Nephron progenitor cell (in vitro differentiated cells): ENCODE measurements at regions not wholly inside any gene's neighbourhood (a gene's known extent, or its start where the extent isn't known, plus 50 kb on each side); places are given as distances from the start of the nearest gene placed in this dataset.
A peak's percentile ranks its signal among the peaks of the same experiment; 100 is the strongest.

Experiments
- DNase-seq: peaks from one replicate; pipeline ENCODE4 v3.0.0; 2021
- H3K27ac Mint-ChIP-seq: 2 replicates; pipeline ENCODE4 v1.8.0; 2021; ENCODE audit warnings: mild to moderate bottlenecking, moderate library complexity, mixed read lengths
- H3K27me3 Mint-ChIP-seq: 2 replicates; pipeline ENCODE4 v1.8.0; 2021; ENCODE audit warnings: mild to moderate bottlenecking, low read depth, mixed read lengths; ENCODE audit not compliant: poor library complexity
- H3K36me3 Mint-ChIP-seq: 2 replicates; pipeline ENCODE4 v1.8.0; 2021; ENCODE audit warnings: low read depth, mixed read lengths
- H3K4me1 Mint-ChIP-seq: 2 replicates; pipeline ENCODE4 v1.8.0; 2021; ENCODE audit warnings: mixed read lengths
- H3K4me3 Mint-ChIP-seq: 2 replicates; pipeline ENCODE4 v1.8.0; 2021; ENCODE audit warnings: mild to moderate bottlenecking, moderate library complexity, mixed read lengths
- H3K9me3 Mint-ChIP-seq: 2 replicates; pipeline ENCODE4 v1.8.0; 2021; ENCODE audit warnings: mild to moderate bottlenecking, moderate library complexity, mixed read lengths
- CTCF ChIP-seq: fragments of 200-600 bp; sonication (generic); IDR thresholded peaks from 2 replicates; pipeline ENCODE4 v1.5.0; 2021; ENCODE audit warnings: antibody characterized with exemption

GRCh38 chr9:107422189-107423185, 67.1 kb downstream of the KLF4 start:
- peaks cover 4% of the 10 kb centered on the region for H3K4me1 Mint-ChIP-seq
- peak; percentile 71 for TF ChIP-seq CTCF
- peak; percentile 78 for DNase-seq
- no peak overlapping the region for H3K27ac Mint-ChIP-seq
- no peaks in the 10 kb centered on the region for H3K36me3 Mint-ChIP-seq
- H3K27me3 Mint-ChIP-seq: peaks cover 29% of the 10 kb centered on the region
- H3K4me3 Mint-ChIP-seq: no peak overlapping the region
- peaks cover 3% of the 10 kb centered on the region for H3K9me3 Mint-ChIP-seq

GRCh38 chr9:107410420-107410819, 79.1 kb downstream of the KLF4 start:
- Mint-ChIP-seq H3K4me1 (no peaks in the 10 kb centered on the region), H3K27me3 (no peaks in the 10 kb centered on the region), H3K36me3 (no peaks in the 10 kb centered on the region), H3K4me3 (no peak overlapping the region), H3K27ac (no peak overlapping the region), H3K9me3 (no peaks in the 10 kb centered on the region)
- no peak for TF ChIP-seq CTCF
- DNase-seq: no peak

- H3K36me3 Mint-ChIP-seq: no peaks in the 10 kb centered on the region
These were observed 79.8 kb downstream of the KLF4 start for GRCh38 chr9:107409581-107410389.

GRCh38 chr9:107407675-107408074, 81.9 kb downstream of the KLF4 start:
- no peak overlapping the region for H3K4me3 Mint-ChIP-seq
- H3K27me3 Mint-ChIP-seq: no peaks in the 10 kb centered on the region
- no peaks in the 10 kb centered on the region for H3K4me1 Mint-ChIP-seq
- no peak for TF ChIP-seq CTCF
- DNase-seq: no peak
- H3K27ac Mint-ChIP-seq: no peak overlapping the region
- no peaks in the 10 kb centered on the region for H3K9me3 Mint-ChIP-seq
- no peaks in the 10 kb centered on the region for H3K36me3 Mint-ChIP-seq

More at GRCh38 chr9:107409581-107410389, 79.8 kb downstream of the KLF4 start:
- H3K27me3 Mint-ChIP-seq: no peaks in the 10 kb centered on the region
- H3K4me1 Mint-ChIP-seq: no peaks in the 10 kb centered on the region
- no peak for TF ChIP-seq CTCF
- no peak overlapping the region for H3K27ac Mint-ChIP-seq
- DNase-seq: no peak
- no peaks in the 10 kb centered on the region for H3K9me3 Mint-ChIP-seq
- no peak overlapping the region for H3K4me3 Mint-ChIP-seq

GRCh38 chr9:107405511-107405910, 84.1 kb downstream of the KLF4 start:
- Mint-ChIP-seq H3K27me3 (no peaks in the 10 kb centered on the region), H3K9me3 (peaks cover 10% of the 10 kb centered on the region), H3K27ac (no peak overlapping the region), H3K4me3 (no peak overlapping the region), H3K36me3 (no peaks in the 10 kb centered on the region), H3K4me1 (no peaks in the 10 kb centered on the region)
- no peak for DNase-seq
- no peak for TF ChIP-seq CTCF
